Stimulated activated CD8-positive, alpha-beta memory T cell treated with anti-CD3 and anti-CD28 coated beads, Interleukin-12 subunit alpha, Interleukin-12 subunit beta, amount 100 ng/mL, for 24 hours (primary cell): ENCODE measurements at regions not wholly inside any gene's neighbourhood (a gene's known extent, or its start where the extent isn't known, plus 50 kb on each side); places are given as distances from the start of the nearest gene placed in this dataset.

Source experiments
- DNase-seq: peaks from one replicate; pipeline ENCODE4 v3.0.0-alpha.2; 2020; ENCODE audit errors: extremely low read depth

- DNase-seq: no peak
Observed at GRCh38 chr10:130997267-130998045, 314.1 kb downstream of the TCERG1L start.

GRCh38 chr10:130998046-130998435 lies 313.5 kb downstream of the TCERG1L start:
- DNase-seq: no peak

DNA sequence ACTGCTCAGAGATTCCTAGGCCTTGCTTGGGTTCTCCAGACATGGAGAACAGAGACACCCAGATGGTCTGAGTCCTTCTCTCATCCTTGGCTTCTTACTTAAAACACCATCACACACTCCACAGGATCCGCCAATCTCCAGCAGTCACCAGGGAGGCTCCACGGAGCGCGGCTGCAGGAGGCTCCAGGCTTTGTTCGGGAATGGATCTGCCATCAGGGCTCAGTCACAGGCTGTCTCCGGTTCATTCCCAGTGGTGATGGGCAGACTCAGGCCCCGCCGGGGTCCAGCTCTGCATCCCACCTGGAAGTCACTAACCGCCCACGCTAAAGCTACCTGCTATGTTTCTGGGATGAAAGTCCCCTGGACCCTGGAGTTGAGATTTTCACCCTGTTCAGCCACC lies 312.9 kb downstream of the TCERG1L start:
- DNase-seq: no peak

- DNase-seq: no peak
Observed at GRCh38 chr10:130999376-131000202, 311.9 kb downstream of the TCERG1L start.

DNA sequence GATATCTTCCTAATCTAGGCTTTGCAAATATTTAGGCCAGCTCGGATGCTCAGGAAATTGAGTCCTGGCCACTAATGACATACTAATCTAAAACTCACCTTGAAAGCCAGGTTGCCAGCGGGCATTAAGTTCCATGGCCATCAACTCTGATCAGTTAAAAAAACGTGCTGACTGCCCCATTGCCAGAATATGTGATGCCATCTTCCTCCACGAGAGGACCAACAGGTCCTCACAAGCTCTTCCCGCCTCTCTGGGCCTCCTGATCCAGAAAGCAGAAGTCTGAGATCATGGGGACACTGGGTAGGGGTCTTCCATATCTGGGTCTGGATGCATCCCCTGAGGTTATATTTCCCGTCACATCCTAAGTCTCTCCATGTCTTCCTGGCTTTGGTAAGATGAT lies 311.3 kb downstream of the TCERG1L start:
- no peak for DNase-seq

GRCh38 chr10:131000743-131001142 lies 310.8 kb downstream of the TCERG1L start:
- no peak for DNase-seq

DNA sequence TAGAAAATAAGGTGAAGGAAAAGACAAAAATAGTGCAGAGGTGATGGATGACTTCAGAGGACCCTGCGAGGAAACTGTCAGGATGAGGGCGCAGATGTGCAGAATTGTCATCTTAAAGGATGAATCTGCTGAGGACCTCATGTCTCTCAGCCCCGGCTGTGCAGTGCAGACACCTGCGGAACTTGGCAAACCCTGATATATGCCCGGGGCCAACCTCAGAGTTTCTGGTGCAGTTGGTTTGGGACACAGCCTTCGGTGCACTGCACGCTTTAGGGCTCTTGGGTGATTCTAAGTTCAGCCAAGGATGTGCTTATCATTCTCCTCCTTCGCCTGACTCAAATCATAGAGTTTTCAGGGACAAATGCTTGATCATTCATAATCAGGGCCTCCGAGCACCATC lies 310.1 kb downstream of the TCERG1L start:
- DNase-seq: no peak

DNA sequence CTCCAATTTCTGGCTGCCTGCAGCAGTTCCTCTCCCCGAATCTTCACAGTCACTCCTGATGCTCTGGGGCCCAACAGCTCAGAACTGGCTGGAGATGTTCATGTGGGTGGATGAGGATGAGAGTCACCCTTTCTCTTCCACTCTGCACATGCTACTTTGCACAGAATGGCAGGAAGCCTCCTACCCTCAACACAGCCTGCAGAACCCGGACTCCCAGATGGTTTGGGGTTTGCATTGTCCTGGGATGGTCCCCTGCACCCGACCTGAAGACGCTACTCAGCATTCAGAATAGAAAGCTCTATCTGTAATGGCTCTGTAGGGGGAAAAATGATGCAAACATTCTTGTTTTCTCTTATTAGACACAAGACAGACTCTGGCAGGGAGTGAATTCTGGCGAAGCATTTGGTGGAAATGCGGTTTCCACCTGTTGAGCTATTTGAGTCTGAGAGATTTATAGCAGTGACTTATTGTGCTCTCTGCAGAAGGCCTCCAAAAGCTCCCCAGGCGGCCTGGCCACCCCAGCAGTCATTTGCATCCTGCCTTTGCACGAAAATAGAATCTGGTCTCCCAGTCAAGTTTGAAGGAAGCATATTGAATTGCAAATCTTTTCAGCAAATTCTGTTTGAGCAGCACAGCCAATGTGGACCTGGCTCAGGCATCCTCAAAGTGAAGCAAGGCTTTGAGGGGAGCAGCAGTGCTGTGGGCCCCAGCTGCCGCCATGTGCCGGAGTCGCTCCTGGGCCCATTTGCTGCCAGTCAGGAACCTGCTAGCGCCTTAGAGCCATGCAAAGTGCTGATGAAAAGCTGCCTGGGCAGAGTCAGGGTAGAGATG lies 309.3 kb downstream of the TCERG1L start:
- no peak for DNase-seq

DNA sequence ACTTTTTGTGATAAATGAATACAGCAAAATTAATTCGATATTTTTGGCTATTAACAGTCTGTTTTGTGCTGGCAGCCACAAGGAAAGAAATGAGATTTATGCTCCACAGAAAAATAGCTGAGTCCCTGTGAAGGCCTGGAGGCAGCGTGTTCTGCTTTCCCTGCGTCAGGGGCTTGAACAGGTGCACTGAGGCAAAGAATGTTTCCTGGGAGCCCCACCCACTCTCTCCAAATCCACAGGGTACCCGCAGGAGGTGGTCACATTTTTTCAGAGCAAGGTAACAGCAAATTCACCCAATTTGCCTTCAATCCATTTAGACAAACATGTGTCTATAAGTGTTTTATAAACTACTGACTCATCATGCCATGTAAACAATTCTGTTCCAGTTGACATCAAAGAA lies 308.1 kb downstream of the TCERG1L start:
- no peak for DNase-seq

- no peak for DNase-seq
Observed at GRCh38 chr10:131004276-131004675, 307.2 kb downstream of the TCERG1L start.

DNA sequence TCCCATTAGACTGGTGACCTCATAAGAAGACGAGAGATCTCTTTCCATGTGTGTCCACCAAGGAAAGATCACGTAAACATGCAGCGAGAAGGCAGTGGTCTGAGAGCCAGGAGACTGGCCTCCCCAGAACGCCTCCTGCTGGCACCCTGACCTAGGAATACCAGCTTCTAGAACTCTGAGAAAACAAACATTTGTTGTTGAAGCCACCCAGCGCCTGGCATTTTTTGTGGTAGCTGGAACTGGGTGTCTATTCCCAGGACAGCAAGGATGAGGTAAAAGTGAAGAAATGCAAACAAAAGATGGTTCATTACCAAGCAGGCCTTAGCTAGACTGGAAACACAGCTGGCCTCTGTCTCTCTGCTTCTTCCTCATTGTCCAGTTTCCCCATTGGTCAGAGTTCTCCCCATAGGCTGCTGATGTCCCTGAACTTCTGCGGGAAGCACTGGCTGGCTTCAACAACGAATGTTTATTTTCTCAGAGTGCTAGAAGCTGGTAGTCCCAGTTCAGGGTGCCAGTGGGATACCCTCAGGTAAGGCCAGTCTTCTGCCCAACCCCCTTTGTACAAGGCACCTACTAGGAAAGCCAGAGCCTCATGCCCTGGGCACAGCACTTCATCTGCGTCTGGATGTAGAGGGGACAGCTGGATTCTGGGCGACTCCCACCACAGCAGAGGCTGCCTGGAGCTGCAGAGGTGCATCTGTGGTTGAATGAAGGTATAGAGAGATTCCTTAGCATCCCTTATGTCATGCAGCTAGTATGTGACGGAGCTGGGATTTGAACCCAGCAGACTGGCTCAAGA lies 304.9 kb downstream of the TCERG1L start:
- DNase-seq: no peak

- DNase-seq: no peak
Observed at GRCh38 chr10:131009791-131010190, 301.7 kb downstream of the TCERG1L start.

DNA sequence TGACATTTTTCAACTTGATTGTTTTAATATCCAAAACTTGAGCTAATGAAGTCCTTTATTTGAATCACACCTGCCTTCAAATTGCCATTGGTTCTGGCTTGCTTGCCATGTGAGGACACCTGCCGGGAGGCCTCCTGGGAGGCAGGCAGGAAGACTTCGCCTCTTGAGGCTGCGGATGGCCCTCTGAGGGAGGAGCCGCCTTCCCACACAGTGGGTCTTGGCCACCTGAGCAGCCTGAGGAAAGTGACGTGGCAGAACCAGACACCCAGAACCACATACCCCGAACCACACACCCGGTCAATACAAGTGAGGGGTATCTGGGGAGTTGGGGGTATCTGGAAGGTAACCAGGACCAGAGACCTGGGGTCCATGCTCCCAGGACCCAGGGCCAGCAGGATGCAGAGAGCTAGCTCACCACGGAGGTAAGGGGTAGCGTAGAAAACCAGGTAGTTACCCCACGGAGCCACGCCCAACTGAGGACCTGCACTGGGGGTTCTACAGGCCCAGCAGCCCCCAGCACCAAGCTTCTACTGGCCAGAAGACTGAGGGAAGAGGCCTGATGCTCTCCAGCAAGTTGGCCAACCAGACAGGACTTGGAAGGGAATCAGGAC lies 300.5 kb downstream of the TCERG1L start:
- no peak for DNase-seq

- no peak for DNase-seq
Observed at GRCh38 chr10:131011936-131012640, 299.4 kb downstream of the TCERG1L start.

- no peak for DNase-seq
Observed at GRCh38 chr10:131012641-131012985, 298.9 kb downstream of the TCERG1L start.

- no peak for DNase-seq
Observed at GRCh38 chr10:131013281-131013912, 298.1 kb downstream of the TCERG1L start.

- no peak for DNase-seq
Observed at GRCh38 chr10:131014271-131014670, 297.2 kb downstream of the TCERG1L start.

- DNase-seq: no peak
Observed at GRCh38 chr10:131015271-131015670, 296.2 kb downstream of the TCERG1L start.

DNA sequence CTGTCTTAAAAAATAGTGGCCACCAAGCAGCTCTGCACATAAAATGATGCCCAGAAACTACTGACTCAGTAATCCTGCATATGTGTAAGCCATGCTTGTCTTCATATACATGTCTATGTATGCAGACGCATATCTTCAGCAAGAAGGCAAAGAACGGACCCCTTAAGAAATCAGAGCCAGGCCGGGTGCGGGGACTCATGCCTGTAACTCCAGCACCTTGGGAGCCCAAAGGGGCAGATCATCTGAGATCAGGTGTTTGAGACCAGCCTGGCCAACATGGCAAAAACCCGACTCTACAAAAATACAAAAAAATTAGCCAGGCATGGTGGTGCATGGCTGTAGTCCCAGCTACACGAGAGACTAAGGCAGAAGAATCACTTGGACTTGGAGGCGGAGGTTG lies 295.0 kb downstream of the TCERG1L start:
- no peak for DNase-seq
